GM12878 (cell line): ENCODE measurements at regions not wholly inside any gene's neighbourhood (a gene's known extent, or its start where the extent isn't known, plus 50 kb on each side); places are given as distances from the start of the nearest gene placed in this dataset.

ENCODE experiments used
- ATAC-seq: fragments of 200-7000 bp; cut with Tn5 transposase; 3 replicates; pipeline ENCODE4 v1.9.1; 2020; ENCODE audit warnings: mild to moderate bottlenecking, moderate library complexity
- BruUV-seq: library from RNA; stranded (reverse); fragments of 400-500 nt; replicated peaks from 2 replicates; lab custom pipeline; 2021; lab: Mats Ljungman, UMichigan
- CTCF ChIA-PET: fragments of 300-600 bp; sonication (Branson Sonifier 250); formaldehyde crosslinking; extraction: SDS; loops from one replicate; lab custom pipeline; 2021; ENCODE audit warnings: inconsistent platforms; lab: Yijun Ruan, JAX
- POLR2A ChIA-PET: fragments of 350-600 bp; formaldehyde crosslinking; extraction: SDS; loops from one replicate; lab custom pipeline; 2021; ENCODE audit warnings: inconsistent platforms; lab: Charles Lee
- RAD21 ChIA-PET: fragments of 300-600 bp; sonication (Branson Sonifier 250); formaldehyde crosslinking; loops from one replicate; lab custom pipeline; 2023; ENCODE audit warnings: antibody characterized with exemption; ENCODE audit not compliant: unreplicated experiment; lab: Charles Lee
- SMC1A ChIA-PET: fragments of 300-600 bp; sonication (Branson Sonifier 250); formaldehyde crosslinking; loops from one replicate; lab custom pipeline; 2023; ENCODE audit not compliant: unreplicated experiment, uncharacterized antibody; lab: Charles Lee
- DNase-seq: peaks from one replicate; pipeline ENCODE4 v3.0.0-alpha.2; 2011; ENCODE audit warnings: low read depth, low spot score
- FAIRE-seq: peaks from 3 replicates; lab custom pipeline; 2011; peaks lifted over from hg19 to GRCh38; lab: Jason Lieb, UNC
- H2AFZ ChIP-seq: 2 replicates; pipeline ENCODE4 v1.6.0; 2011; ENCODE audit warnings: low read depth, low read length, control low read depth; ENCODE audit not compliant: control insufficient read depth
- H3K27ac ChIP-seq: 2 replicates; pipeline ENCODE4 v1.5.1; 2011; ENCODE audit warnings: control low read depth; ENCODE audit not compliant: control insufficient read depth, insufficient read depth
- H3K27me3 ChIP-seq, 2 experiments: replicated peaks in 1 of 2; 2 replicates each; pipeline versions ENCODE4 v1.6.0 to v1.6.1; 2011; ENCODE audit warnings: low read length in 1 of 2; ENCODE audit not compliant: control insufficient read depth in 2 of 2, insufficient read depth in 2 of 2
- H3K36me3 ChIP-seq, 2 experiments: 2 replicates each; pipeline ENCODE4 v1.5.1; 2011; ENCODE audit warnings: low read length in 1 of 2; ENCODE audit not compliant: control insufficient read depth in 2 of 2, insufficient read depth in 2 of 2
- H3K4me1 ChIP-seq: 2 replicates; pipeline ENCODE4 v1.6.1; 2011; ENCODE audit warnings: mild to moderate bottlenecking, low read length, moderate library complexity, mixed read lengths; ENCODE audit not compliant: control insufficient read depth, insufficient read depth
- H3K4me2 ChIP-seq: 2 replicates; pipeline ENCODE4 v1.6.0; 2011; ENCODE audit warnings: control low read depth; ENCODE audit not compliant: control insufficient read depth, insufficient read depth
- H3K4me3 ChIP-seq: fragments of 200-600 bp; sonication (generic); 2 replicates; pipeline ENCODE4 v1.5.1; 2016
- H3K79me2 ChIP-seq: 2 replicates; pipeline ENCODE4 v1.6.0; 2011; ENCODE audit warnings: low read length; ENCODE audit not compliant: control insufficient read depth, insufficient read depth
- H3K9ac ChIP-seq: 2 replicates; pipeline ENCODE4 v1.8.0; 2011; ENCODE audit warnings: low read length, control low read depth, mixed read lengths; ENCODE audit not compliant: control insufficient read depth, insufficient read depth
- H3K9me3 ChIP-seq: replicated peaks from 3 replicates; pipeline ENCODE4 v1.5.1; 2011; ENCODE audit warnings: mild to moderate bottlenecking, low read length; ENCODE audit not compliant: control insufficient read depth, insufficient read depth
- H4K20me1 ChIP-seq: 2 replicates; pipeline ENCODE4 v1.6.0; 2011; ENCODE audit not compliant: control insufficient read depth, insufficient read depth
- ATF2 ChIP-seq: IDR thresholded peaks from 2 replicates; pipeline ENCODE4 v1.6.1; 2012; ENCODE audit warnings: low read length, inconsistent platforms
- ATF7 ChIP-seq: fragments of 450-650 bp; IDR thresholded peaks from 2 replicates; pipeline ENCODE4 v1.6.1; 2016; ENCODE audit warnings: low read depth, mild to moderate bottlenecking
- BCL3 ChIP-seq: IDR thresholded peaks from 2 replicates; pipeline ENCODE4 v1.6.1; 2011; ENCODE audit warnings: borderline replicate concordance, low read depth, mild to moderate bottlenecking, moderate library complexity, low read length; ENCODE audit not compliant: insufficient read depth, poor library complexity, severe bottlenecking
- BMI1 ChIP-seq: fragments of 450-650 bp; IDR thresholded peaks from 2 replicates; pipeline ENCODE4 v1.6.1; 2016; ENCODE audit warnings: mild to moderate bottlenecking, moderate library complexity, borderline replicate concordance
- CREM ChIP-seq: IDR thresholded peaks from 2 replicates; pipeline ENCODE4 v1.6.1; 2014; ENCODE audit warnings: antibody characterized with exemption, low read depth
- E4F1 ChIP-seq: fragments of 450-650 bp; IDR thresholded peaks from 2 replicates; pipeline ENCODE4 v1.6.1; 2018; ENCODE audit warnings: borderline replicate concordance, mild to moderate bottlenecking; ENCODE audit not compliant: partially characterized antibody
- JUNB ChIP-seq: IDR thresholded peaks from 2 replicates; pipeline ENCODE4 v1.6.1; 2016; ENCODE audit warnings: antibody characterized with exemption, mild to moderate bottlenecking
- KLF5 ChIP-seq: fragments of 450-650 bp; IDR thresholded peaks from 2 replicates; pipeline ENCODE4 v1.6.1; 2014; ENCODE audit warnings: mild to moderate bottlenecking; ENCODE audit not compliant: partially characterized antibody
- MYC ChIP-seq: IDR thresholded peaks from 2 replicates; pipeline ENCODE4 v1.6.1; 2011; ENCODE audit warnings: mild to moderate bottlenecking, low read length, moderate library complexity, inconsistent platforms; ENCODE audit not compliant: insufficient read depth, insufficient replicate concordance, insufficient read length, severe bottlenecking
- NR2C2 ChIP-seq: IDR thresholded peaks from 2 replicates; pipeline ENCODE4 v1.6.1; 2011; ENCODE audit warnings: borderline replicate concordance, low read depth; ENCODE audit not compliant: control insufficient read depth, insufficient read length
- NRF1 ChIP-seq: conservative IDR thresholded peaks from 2 replicates; pipeline ENCODE4 v1.6.1; 2011; ENCODE audit warnings: mild to moderate bottlenecking, low read depth, low read length, improper control_type of control experiment
- STAT1 ChIP-seq: fragments of 450-650 bp; conservative IDR thresholded peaks from 2 replicates; pipeline ENCODE4 v1.6.1; 2014; ENCODE audit warnings: antibody characterized with exemption, mild to moderate bottlenecking
- WRNIP1 ChIP-seq: IDR thresholded peaks from 2 replicates; pipeline ENCODE4 v1.6.1; 2011; ENCODE audit warnings: low read depth, low read length, improper control_type of control experiment, borderline replicate concordance
- ZBTB4 ChIP-seq: fragments of 450-650 bp; formaldehyde crosslinking; IDR thresholded peaks from 2 replicates; pipeline ENCODE4 v1.4.0; 2022; ENCODE audit warnings: mild to moderate bottlenecking, moderate library complexity
- WGBS: methylation state at CpG from one replicate; pipeline ENCODE4 v1.1.6; 2016; ENCODE audit warnings: low lambda C conversion rate; ENCODE audit not compliant: insufficient replicate concordance, insufficient coverage; ENCODE audit errors: missing lambda C conversion rate; 5-methylcytosine and 5-hydroxymethylcytosine counted together
- in situ Hi-C: fragments of 300-500 bp; cut with MboI; formaldehyde crosslinking; loops from 9 replicates; pipeline ENCODE4 v1.14.3; 2018; ENCODE audit warnings: mixed read lengths
- intact Hi-C: fragments of 100-400 bp; cut with micrococcal nuclease; formaldehyde crosslinking; loops from one replicate; pipeline ENCODE4 v1.14.2; 2022; ENCODE audit not compliant: unreplicated experiment

- ChIA-PET POLR2A (no interaction called here), SMC1A (no interaction called here), CTCF (interaction anchor here (0.7 kb wide), 1 partner anchor 40 kb away, joined by 3 read pairs; no protein-coding TSS in a partner anchor), RAD21 (no interaction called here)
- Histone ChIP-seq H2AFZ (no peak overlapping the region), H3K4me1 (no peaks in the 10 kb centered on the region), H3K27me3 (no peaks in the 10 kb centered on the region), H3K4me2 (no peak overlapping the region), H3K4me3 (no peak overlapping the region), H3K9ac (no peak overlapping the region), H3K9me3 (no peaks in the 10 kb centered on the region), H3K27ac (no peak overlapping the region), H4K20me1 (no peaks in the 10 kb centered on the region), H3K79me2 (no peaks in the 10 kb centered on the region), H3K36me3 (no peaks in the 10 kb centered on the region)
- 0% methylated on average over 1 of the region's 1 CpG for WGBS
- no peak for DNase-seq
- ATAC-seq: no peak
- intact Hi-C loops: no loop called here
- in situ Hi-C loops: no loop called here
- no TSS peak for BruUV-seq
- FAIRE-seq: no peak
- no peak for TF ChIP-seq ZBTB4 (CRISPR knock-in tag)
- TF ChIP-seq ATF2: no peak
- TF ChIP-seq WRNIP1: no peak
- no peak for TF ChIP-seq JUNB
- TF ChIP-seq STAT1: no peak
- no peak for TF ChIP-seq MYC
- TF ChIP-seq CREM: no peak
- TF ChIP-seq KLF5: no peak
- TF ChIP-seq E4F1: no peak
- no peak for TF ChIP-seq NRF1
- no peak for TF ChIP-seq NR2C2
- TF ChIP-seq ATF7: no peak
- no peak for TF ChIP-seq BMI1
- no peak for TF ChIP-seq BCL3
These were observed 108.8 kb upstream of the CDK1 start for GRCh38 chr10:60669501-60669900.
